Liver (tissue), 8 donors: ENCODE measurements at regions not wholly inside any gene's neighbourhood (a gene's known extent, or its start where the extent isn't known, plus 50 kb on each side); places are given as distances from the start of the nearest gene placed in this dataset.

ENCODE experiments used
- DNase-seq: peaks from one replicate; pipeline ENCODE4 v3.0.0-alpha.2; 2017; ENCODE audit warnings: low spot score
- H3K27ac ChIP-seq, 2 donors: one replicate each; pipeline ENCODE4 v1.7.0; 2013; ENCODE audit warnings: inconsistent platforms in 2 of 2, low read length in 2 of 2, control low read depth in 1 of 2, low read depth in 1 of 2, mild to moderate bottlenecking in 1 of 2
- H3K27me3 ChIP-seq, 4 donors: one replicate each; pipeline versions ENCODE4 v1.6.1 to v1.7.0; 2013; ENCODE audit warnings: low read length in 3 of 4, inconsistent platforms in 1 of 4, mild to moderate bottlenecking in 1 of 4, moderate library complexity in 1 of 4; ENCODE audit not compliant: control insufficient read depth in 4 of 4, insufficient read depth in 4 of 4
- H3K36me3 ChIP-seq, 4 donors: one replicate each; pipeline versions ENCODE4 v1.6.1 to v1.7.0; 2013; ENCODE audit warnings: low read length in 3 of 4, mild to moderate bottlenecking in 3 of 4, low read depth in 1 of 4, moderate library complexity in 1 of 4; ENCODE audit not compliant: control insufficient read depth in 4 of 4, insufficient read depth in 3 of 4
- H3K4me1 ChIP-seq, 4 donors: one replicate each; pipeline versions ENCODE4 v1.6.1 to v1.7.0; 2013; ENCODE audit warnings: low read length in 3 of 4, mild to moderate bottlenecking in 3 of 4, moderate library complexity in 1 of 4; ENCODE audit not compliant: control insufficient read depth in 4 of 4, insufficient read depth in 4 of 4
- H3K4me3 ChIP-seq, 3 donors: one replicate each; pipeline versions ENCODE4 v1.6.1 to v1.7.0; 2013; ENCODE audit warnings: low read length in 3 of 3, control low read depth in 1 of 3, low read depth in 1 of 3, mild to moderate bottlenecking in 1 of 3
- H3K9ac ChIP-seq, 2 donors: one replicate each; pipeline ENCODE4 v1.7.0; 2013; ENCODE audit warnings: low read length in 2 of 2, mild to moderate bottlenecking in 2 of 2, moderate library complexity in 2 of 2, control low read depth in 1 of 2, low read depth in 1 of 2
- H3K9me3 ChIP-seq, 4 donors: one replicate each; pipeline versions ENCODE4 v1.6.1 to v1.7.0; 2013; ENCODE audit warnings: low read length in 3 of 4; ENCODE audit not compliant: control insufficient read depth in 4 of 4
- EGR1 ChIP-seq, 2 donors: IDR thresholded peaks; 2 replicates each; pipeline ENCODE4 v1.6.1; 2016 to 2018; ENCODE audit warnings: antibody characterized with exemption in 2 of 2, low read depth in 2 of 2
- FOXA1 ChIP-seq: IDR thresholded peaks from 2 replicates; pipeline ENCODE4 v1.6.1; 2016; ENCODE audit warnings: antibody characterized with exemption
- FOXA2 ChIP-seq: IDR thresholded peaks from 2 replicates; pipeline ENCODE4 v1.6.1; 2016; ENCODE audit warnings: antibody characterized with exemption
- GABPA ChIP-seq, 2 donors: IDR thresholded peaks in 1 of 2; conservative IDR thresholded peaks in 1 of 2; 2 replicates each; pipeline ENCODE4 v1.6.1; 2016; ENCODE audit warnings: antibody characterized with exemption in 2 of 2, mild to moderate bottlenecking in 1 of 2, moderate library complexity in 1 of 2
- JUND ChIP-seq, 2 donors: IDR thresholded peaks; 2 replicates each; pipeline ENCODE4 v1.6.1; 2016; ENCODE audit warnings: antibody characterized with exemption in 2 of 2
- RAD21 ChIP-seq, 2 donors: IDR thresholded peaks; 2 replicates each; pipeline ENCODE4 v1.6.1; 2016; ENCODE audit warnings: antibody characterized with exemption in 2 of 2, mild to moderate bottlenecking in 2 of 2
- SP1 ChIP-seq: IDR thresholded peaks from 2 replicates; pipeline ENCODE4 v1.6.1; 2018; ENCODE audit warnings: antibody characterized with exemption, mild to moderate bottlenecking
- TAF1 ChIP-seq: conservative IDR thresholded peaks from 2 replicates; pipeline ENCODE4 v1.6.1; 2016; ENCODE audit warnings: antibody characterized with exemption, mild to moderate bottlenecking
- YY1 ChIP-seq: IDR thresholded peaks from 2 replicates; pipeline ENCODE4 v1.6.1; 2016; ENCODE audit warnings: antibody characterized with exemption, mild to moderate bottlenecking
- WGBS: extraction: QIAGEN DNeasy Blood & Tissue Kit; methylation state at CpG from one replicate; pipeline ENCODE4 v1.1.7; 2013; 5-methylcytosine and 5-hydroxymethylcytosine counted together
- TF ChIP-seq, protein P1 (sequence below): IDR thresholded peaks from 2 replicates; pipeline ENCODE4 v1.6.1; 2016; ENCODE audit warnings: antibody characterized with exemption, mild to moderate bottlenecking
- TF ChIP-seq, protein P2 (sequence below): IDR thresholded peaks from 2 replicates; pipeline ENCODE4 v1.6.1; 2016; ENCODE audit warnings: antibody characterized with exemption
- TF ChIP-seq, protein P3 (sequence below): fragments of 150-350 bp; IDR thresholded peaks from 2 replicates; pipeline ENCODE4 v1.5.1; 2017; ENCODE audit warnings: improper control_type of control experiment, low read depth, low read length; ENCODE audit not compliant: missing input control
- TF ChIP-seq, protein P4 (sequence below): IDR thresholded peaks from 2 replicates; pipeline ENCODE4 v1.6.1; 2016; ENCODE audit warnings: antibody characterized with exemption
- donor health status: healthy.
- donor health status: healthy.
- donor health status: healthy.
- donor health status: healthy.
- donor health status: healthy.

DNA sequence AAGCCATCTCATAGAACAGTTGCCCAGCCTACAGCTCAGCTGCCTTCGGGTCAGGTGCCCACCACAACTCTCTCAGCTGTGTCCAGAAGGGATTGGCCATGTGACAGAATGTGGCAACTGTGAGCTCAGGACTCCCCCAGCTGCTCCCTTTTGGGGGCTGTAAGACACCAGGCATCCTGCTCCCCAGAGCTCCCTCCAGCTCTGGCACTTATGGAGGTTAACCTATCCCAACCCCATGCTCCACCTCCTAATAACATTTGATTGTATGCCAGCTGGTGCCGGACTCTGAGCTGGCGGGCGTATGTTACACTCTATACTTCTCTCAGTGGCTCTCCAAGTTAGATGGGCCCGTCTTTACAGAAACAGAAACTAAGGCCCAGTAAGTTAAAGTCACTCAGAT lies 222.8 kb downstream of the FAM43A start:
- Histone ChIP-seq H3K9me3 (no peaks in the 10 kb centered on the region), H3K4me1 (peaks cover 0 to 6% (median 0%) of the 10 kb centered on the region in 4 donors), H3K27me3 (no peaks in the 10 kb centered on the region), H3K4me3 (no peak overlapping the region), H3K36me3 (no peaks in the 10 kb centered on the region), H3K9ac (no peak overlapping the region), H3K27ac (no peak overlapping the region)
- TF ChIP-seq YY1 = no peak
- TF ChIP-seq, protein P1, sequence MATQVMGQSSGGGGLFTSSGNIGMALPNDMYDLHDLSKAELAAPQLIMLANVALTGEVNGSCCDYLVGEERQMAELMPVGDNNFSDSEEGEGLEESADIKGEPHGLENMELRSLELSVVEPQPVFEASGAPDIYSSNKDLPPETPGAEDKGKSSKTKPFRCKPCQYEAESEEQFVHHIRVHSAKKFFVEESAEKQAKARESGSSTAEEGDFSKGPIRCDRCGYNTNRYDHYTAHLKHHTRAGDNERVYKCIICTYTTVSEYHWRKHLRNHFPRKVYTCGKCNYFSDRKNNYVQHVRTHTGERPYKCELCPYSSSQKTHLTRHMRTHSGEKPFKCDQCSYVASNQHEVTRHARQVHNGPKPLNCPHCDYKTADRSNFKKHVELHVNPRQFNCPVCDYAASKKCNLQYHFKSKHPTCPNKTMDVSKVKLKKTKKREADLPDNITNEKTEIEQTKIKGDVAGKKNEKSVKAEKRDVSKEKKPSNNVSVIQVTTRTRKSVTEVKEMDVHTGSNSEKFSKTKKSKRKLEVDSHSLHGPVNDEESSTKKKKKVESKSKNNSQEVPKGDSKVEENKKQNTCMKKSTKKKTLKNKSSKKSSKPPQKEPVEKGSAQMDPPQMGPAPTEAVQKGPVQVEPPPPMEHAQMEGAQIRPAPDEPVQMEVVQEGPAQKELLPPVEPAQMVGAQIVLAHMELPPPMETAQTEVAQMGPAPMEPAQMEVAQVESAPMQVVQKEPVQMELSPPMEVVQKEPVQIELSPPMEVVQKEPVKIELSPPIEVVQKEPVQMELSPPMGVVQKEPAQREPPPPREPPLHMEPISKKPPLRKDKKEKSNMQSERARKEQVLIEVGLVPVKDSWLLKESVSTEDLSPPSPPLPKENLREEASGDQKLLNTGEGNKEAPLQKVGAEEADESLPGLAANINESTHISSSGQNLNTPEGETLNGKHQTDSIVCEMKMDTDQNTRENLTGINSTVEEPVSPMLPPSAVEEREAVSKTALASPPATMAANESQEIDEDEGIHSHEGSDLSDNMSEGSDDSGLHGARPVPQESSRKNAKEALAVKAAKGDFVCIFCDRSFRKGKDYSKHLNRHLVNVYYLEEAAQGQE = no peak
- TF ChIP-seq, protein P2, sequence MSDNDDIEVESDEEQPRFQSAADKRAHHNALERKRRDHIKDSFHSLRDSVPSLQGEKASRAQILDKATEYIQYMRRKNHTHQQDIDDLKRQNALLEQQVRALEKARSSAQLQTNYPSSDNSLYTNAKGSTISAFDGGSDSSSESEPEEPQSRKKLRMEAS = no peak
- TF ChIP-seq JUND (IDR thresholded peaks at IDR 0.05) = no peak
- no peak for TF ChIP-seq RAD21 (IDR thresholded peaks at IDR 0.05)
- TF ChIP-seq TAF1 = no peak
- TF ChIP-seq, protein P3, sequence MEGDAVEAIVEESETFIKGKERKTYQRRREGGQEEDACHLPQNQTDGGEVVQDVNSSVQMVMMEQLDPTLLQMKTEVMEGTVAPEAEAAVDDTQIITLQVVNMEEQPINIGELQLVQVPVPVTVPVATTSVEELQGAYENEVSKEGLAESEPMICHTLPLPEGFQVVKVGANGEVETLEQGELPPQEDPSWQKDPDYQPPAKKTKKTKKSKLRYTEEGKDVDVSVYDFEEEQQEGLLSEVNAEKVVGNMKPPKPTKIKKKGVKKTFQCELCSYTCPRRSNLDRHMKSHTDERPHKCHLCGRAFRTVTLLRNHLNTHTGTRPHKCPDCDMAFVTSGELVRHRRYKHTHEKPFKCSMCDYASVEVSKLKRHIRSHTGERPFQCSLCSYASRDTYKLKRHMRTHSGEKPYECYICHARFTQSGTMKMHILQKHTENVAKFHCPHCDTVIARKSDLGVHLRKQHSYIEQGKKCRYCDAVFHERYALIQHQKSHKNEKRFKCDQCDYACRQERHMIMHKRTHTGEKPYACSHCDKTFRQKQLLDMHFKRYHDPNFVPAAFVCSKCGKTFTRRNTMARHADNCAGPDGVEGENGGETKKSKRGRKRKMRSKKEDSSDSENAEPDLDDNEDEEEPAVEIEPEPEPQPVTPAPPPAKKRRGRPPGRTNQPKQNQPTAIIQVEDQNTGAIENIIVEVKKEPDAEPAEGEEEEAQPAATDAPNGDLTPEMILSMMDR = no peak
- TF ChIP-seq FOXA2 = no peak
- no peak for TF ChIP-seq EGR1 (IDR thresholded peaks at IDR 0.05; ENCODE audit: low read depth in 2 of 2)
- TF ChIP-seq GABPA (IDR thresholded peaks at IDR 0.05 in 1 of 2, conservative IDR thresholded peaks at IDR 0.05 in 1 of 2) = no peak
- whole genome bisulfite sequencing = 90% methylated on average over 5 of the region's 5 CpGs
- DNase-seq = no peak

DNA sequence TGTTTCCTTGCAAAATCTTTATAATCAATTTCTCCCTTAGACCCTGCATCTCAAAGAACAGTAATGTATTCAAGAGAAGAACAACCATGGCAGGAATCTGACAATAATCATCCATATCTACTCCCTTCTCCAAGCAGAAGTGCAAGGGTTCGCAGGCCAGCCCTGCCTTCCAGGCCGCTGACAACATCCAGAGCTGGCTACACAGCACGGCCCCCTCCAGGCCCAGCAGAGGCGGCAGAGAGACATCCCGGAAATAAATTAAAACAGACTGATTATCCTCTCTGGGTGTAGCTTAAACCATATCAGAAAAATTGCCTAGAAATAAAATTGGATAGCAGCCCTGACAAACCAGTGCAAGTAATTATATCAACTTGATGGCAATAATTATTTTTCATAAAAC lies 223.3 kb downstream of the FAM43A start:
- Histone ChIP-seq H3K27me3 (no peaks in the 10 kb centered on the region), H3K4me1 (peaks cover 0 to 6% (median 0%) of the 10 kb centered on the region in 4 donors), H3K4me3 (no peak overlapping the region), H3K9me3 (no peaks in the 10 kb centered on the region), H3K9ac (no peak overlapping the region), H3K27ac (no peak overlapping the region), H3K36me3 (no peaks in the 10 kb centered on the region)
- peak in 1 of 2 donors; percentile 9 for TF ChIP-seq RAD21 (IDR thresholded peaks at IDR 0.05)
- TF ChIP-seq YY1 = no peak
- no peak for TF ChIP-seq FOXA1
- no peak for DNase-seq
- WGBS = 79% methylated on average over 5 of the region's 5 CpGs

DNA sequence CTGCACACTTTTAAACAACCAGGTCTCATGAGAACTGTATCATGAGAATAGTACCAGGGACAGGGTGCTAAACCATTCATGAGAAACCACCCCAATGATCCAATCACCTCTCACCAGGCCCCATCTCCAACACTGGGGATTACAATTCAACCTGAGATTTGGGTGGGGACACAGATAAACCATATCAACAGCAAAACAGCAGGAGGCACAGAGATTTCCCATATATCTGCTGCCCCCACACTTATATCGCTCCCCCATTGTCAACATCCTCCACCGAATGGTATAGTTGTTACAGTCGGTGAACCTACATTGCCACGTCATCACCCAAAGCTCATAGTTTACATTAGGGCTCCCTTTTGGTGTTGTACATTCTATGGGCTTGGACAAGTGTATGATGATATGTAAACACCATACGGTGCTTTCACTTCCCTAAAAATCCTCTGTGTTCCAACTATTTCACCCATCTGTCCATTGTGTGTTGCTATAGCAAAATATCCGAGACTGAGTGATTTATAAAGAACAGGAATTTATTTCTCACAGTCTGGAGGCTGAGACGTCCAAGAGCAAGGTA lies 224.8 kb downstream of the FAM43A start:
- no peak for DNase-seq
- Histone ChIP-seq H3K27ac (no peak overlapping the region), H3K4me3 (no peak overlapping the region), H3K9ac (no peak overlapping the region), H3K9me3 (no peaks in the 10 kb centered on the region), H3K36me3 (no peaks in the 10 kb centered on the region), H3K27me3 (no peaks in the 10 kb centered on the region), H3K4me1 (peaks cover 0 to 6% (median 0%) of the 10 kb centered on the region in 4 donors)
- 88% methylated on average over 7 of the region's 7 CpGs for WGBS
- TF ChIP-seq, protein P2 = no peak
- TF ChIP-seq, protein P4, sequence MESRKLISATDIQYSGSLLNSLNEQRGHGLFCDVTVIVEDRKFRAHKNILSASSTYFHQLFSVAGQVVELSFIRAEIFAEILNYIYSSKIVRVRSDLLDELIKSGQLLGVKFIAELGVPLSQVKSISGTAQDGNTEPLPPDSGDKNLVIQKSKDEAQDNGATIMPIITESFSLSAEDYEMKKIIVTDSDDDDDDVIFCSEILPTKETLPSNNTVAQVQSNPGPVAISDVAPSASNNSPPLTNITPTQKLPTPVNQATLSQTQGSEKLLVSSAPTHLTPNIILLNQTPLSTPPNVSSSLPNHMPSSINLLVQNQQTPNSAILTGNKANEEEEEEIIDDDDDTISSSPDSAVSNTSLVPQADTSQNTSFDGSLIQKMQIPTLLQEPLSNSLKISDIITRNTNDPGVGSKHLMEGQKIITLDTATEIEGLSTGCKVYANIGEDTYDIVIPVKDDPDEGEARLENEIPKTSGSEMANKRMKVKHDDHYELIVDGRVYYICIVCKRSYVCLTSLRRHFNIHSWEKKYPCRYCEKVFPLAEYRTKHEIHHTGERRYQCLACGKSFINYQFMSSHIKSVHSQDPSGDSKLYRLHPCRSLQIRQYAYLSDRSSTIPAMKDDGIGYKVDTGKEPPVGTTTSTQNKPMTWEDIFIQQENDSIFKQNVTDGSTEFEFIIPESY = no peak
- TF ChIP-seq, protein P3 = no peak
- TF ChIP-seq FOXA2 (no peak), FOXA1 (no peak), RAD21 (IDR thresholded peaks at IDR 0.05) (no peak), SP1 (no peak)
